ENCODE measurements at regions not wholly inside any gene's neighbourhood (a gene's known extent, or its start where the extent isn't known, plus 50 kb on each side); places are given as distances from the start of the nearest gene placed in this dataset.

- H3K4me3 ChIP-seq (ENCODE audit: low read depth, low read length), result no peak overlapping the region
- in situ Hi-C loops (cut with HindIII; ENCODE audit: low sequenced_read_pairs), result no loop called here
- TF ChIP-seq CTCF (IDR thresholded peaks at IDR 0.05; ENCODE audit: low read depth, low read length, missing control alignments), result no peak
- no peak for DNase-seq (ENCODE audit: low read depth)
Measured at GRCh38 chr7:132733860-132734259, 157.6 kb upstream of the PLXNA4 start.

DNA sequence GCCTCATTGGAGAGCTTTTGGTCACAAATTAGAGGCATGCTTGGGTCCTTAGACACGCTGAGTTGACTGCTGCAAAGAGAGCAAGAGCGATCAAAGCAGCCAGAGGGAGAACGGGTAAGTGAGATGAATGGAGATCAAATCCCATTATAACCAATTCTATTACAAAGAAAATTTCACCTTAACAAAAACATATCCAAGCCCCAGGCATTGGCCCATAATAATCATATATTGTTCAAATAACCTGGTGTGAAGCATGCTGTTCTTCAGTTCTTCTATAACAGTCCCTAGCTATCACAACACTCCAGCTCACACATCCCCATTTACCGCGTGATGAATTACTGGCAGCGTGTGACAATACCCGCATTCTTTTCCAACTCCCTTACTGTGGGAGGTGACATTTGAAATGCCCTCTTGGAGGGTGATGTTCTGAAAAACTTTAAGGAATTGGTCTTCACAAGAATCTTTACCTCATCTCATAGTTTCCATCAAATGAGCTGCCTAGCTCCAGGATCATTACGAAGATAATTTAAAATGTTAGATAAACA, 156.1 kb upstream of the PLXNA4 start:
- no peak for TF ChIP-seq CTCF (IDR thresholded peaks at IDR 0.05; ENCODE audit: low read depth, low read length, missing control alignments)
- in situ Hi-C loops (cut with HindIII; ENCODE audit: low sequenced_read_pairs), result no loop called here
- DNase-seq (ENCODE audit: low read depth), result no peak
- H3K4me3 ChIP-seq (ENCODE audit: low read depth, low read length), result no peak overlapping the region

DNA sequence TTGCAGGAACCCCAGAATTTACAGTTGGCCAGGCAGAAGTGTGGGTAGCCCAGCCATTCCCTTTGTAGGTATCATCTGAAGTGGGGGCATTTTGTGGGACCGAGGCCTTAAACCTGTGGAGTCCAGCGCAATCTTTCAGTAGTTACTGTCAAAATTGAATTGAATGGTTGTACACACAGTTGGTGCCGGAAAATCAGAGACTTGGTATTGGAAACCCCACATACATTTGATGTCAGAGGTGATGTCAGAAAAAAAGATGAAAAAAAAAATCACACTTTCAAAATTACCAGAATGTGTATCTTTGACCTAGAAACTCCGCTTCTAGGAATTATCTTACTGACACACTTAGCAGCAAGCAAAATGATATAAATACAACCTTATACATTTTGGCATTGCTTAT, 153.8 kb upstream of the PLXNA4 start:
- TF ChIP-seq CTCF (IDR thresholded peaks at IDR 0.05; ENCODE audit: low read depth, low read length, missing control alignments), result no peak
- in situ Hi-C loops (cut with HindIII; ENCODE audit: low sequenced_read_pairs), result no loop called here
- DNase-seq (ENCODE audit: low read depth), result no peak
- no peak overlapping the region for H3K4me3 ChIP-seq (ENCODE audit: low read depth, low read length)

DNA sequence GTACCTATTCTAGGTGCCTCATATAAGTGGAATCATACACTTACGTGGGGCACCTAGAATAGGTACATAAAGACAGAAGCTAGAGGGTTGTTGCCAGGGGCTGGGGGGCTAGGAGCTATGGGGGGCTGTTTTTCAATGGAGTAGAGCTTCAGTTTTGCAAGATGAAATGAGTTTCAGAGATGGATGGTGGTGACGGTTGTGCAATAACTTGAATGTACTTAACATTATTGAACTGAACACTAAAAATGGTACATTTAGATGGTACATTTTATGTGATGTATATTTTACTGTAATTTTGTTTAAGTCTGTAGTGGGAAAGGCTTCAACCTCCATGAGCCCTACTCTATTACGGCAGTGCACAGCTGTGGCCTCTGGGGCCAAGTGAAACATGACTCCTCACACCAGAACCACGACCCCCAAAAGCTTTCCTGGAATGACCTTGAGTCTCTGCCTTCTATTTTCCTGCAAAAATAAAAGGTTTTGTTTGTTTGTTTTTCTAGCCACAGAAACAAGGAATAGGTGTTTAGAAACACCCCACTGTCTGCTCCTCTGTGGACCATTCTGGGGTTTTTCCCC, 147.3 kb upstream of the PLXNA4 start:
- TF ChIP-seq CTCF (IDR thresholded peaks at IDR 0.05; ENCODE audit: low read depth, low read length, missing control alignments), result no peak
- in situ Hi-C loops (cut with HindIII; ENCODE audit: low sequenced_read_pairs), result no loop called here
- no peak overlapping the region for H3K4me3 ChIP-seq (ENCODE audit: low read depth, low read length)
- DNase-seq (ENCODE audit: low read depth), result no peak

DNA sequence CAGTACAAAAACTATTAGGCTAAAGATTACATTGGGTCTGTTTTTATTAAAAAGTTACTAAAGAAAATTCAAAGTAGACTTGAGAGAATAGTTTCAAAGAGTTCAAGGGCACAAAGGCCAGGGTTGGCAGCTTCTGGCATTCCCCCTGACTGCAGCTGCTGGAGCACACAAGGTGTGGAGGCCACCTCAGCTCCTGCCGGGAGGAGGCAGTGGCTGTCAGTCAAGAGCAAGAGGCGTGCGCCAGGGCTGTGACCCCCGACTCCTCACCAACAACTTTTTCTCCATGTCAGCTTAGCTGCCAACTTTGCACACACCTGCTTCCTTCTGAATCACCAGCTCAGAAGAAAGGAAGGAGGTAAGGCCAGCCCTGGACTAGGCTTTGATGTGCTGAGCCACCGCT, 144.6 kb upstream of the PLXNA4 start:
- in situ Hi-C loops (cut with HindIII; ENCODE audit: low sequenced_read_pairs), result no loop called here

GRCh38 chr7:132713893-132714292, 137.6 kb upstream of the PLXNA4 start:
- no peak for DNase-seq (ENCODE audit: low read depth)
- H3K4me3 ChIP-seq (ENCODE audit: low read depth, low read length), result no peak overlapping the region
- TF ChIP-seq CTCF (IDR thresholded peaks at IDR 0.05; ENCODE audit: low read depth, low read length, missing control alignments), result no peak
- in situ Hi-C loops (cut with HindIII; ENCODE audit: low sequenced_read_pairs), result no loop called here

More for the DNA sequence above, 144.6 kb upstream of the PLXNA4 start:
- no peak for DNase-seq (ENCODE audit: low read depth)
- H3K4me3 ChIP-seq (ENCODE audit: low read depth, low read length), result no peak overlapping the region
- TF ChIP-seq CTCF (IDR thresholded peaks at IDR 0.05; ENCODE audit: low read depth, low read length, missing control alignments), result no peak
